Psoas muscle (tissue), 7 donors: ENCODE measurements at regions not wholly inside any gene's neighbourhood (a gene's known extent, or its start where the extent isn't known, plus 50 kb on each side); places are given as distances from the start of the nearest gene placed in this dataset.
A peak's percentile ranks its signal among the peaks of the same experiment; 100 is the strongest.

Experiments used
- ATAC-seq, 4 donors: fragments of 200-7000 bp; cut with Tn5 transposase; one replicate each; pipeline ENCODE4 v1.9.1; 2020; ENCODE audit warnings: moderate library complexity in 3 of 4, mild to moderate bottlenecking in 2 of 4
- DNase-seq, 2 donors: peaks; one replicate each; pipeline ENCODE4 v3.0.0-alpha.2; 2020
- H3K27ac ChIP-seq: fragments of 200-600 bp; one replicate; pipeline ENCODE4 v1.8.0; 2022
- H3K27me3 ChIP-seq, 3 donors: fragments of 200-600 bp in 1 of 3; one replicate each; pipeline versions ENCODE4 v1.6.1 to v1.8.0; 2013 to 2022; ENCODE audit warnings: low read length in 2 of 3, mild to moderate bottlenecking in 2 of 3, moderate library complexity in 1 of 3; ENCODE audit not compliant: insufficient read depth in 3 of 3
- H3K36me3 ChIP-seq, 2 donors: fragments of 200-600 bp in 1 of 2; one replicate each; pipeline versions ENCODE4 v1.6.1 to v1.8.0; 2013 to 2022; ENCODE audit warnings: low read depth in 1 of 2, mild to moderate bottlenecking in 1 of 2, moderate library complexity in 1 of 2; ENCODE audit not compliant: insufficient read depth in 1 of 2
- H3K4me1 ChIP-seq: fragments of 200-600 bp; one replicate; pipeline ENCODE4 v1.8.0; 2022
- H3K4me3 ChIP-seq: fragments of 200-600 bp; one replicate; pipeline ENCODE4 v1.8.0; 2022; ENCODE audit warnings: mild to moderate bottlenecking
- H3K9me3 ChIP-seq: fragments of 200-600 bp; one replicate; pipeline ENCODE4 v1.8.0; 2022
- CTCF ChIP-seq: fragments of 200-600 bp; IDR thresholded peaks from one replicate; pipeline ENCODE4 v1.8.0; 2022; ENCODE audit warnings: antibody characterized with exemption
- WGBS, 3 donors: extraction: QIAGEN DNeasy Blood & Tissue Kit; methylation state at CpG; one replicate each; pipeline versions ENCODE4 v1.1.6 to v1.1.7; 2013; 5-methylcytosine and 5-hydroxymethylcytosine counted together
- intact Hi-C, 2 donors: fragments of 100-400 bp; cut with DNase I; formaldehyde crosslinking; loops; one replicate each; pipeline versions ENCODE4 v1.11.0 to v1.14.2; 2022
- donor health status: healthy with polysubstance abuse.
- donor health status: DM: no; HTN: no; CAD: no; lungs with moderate emphysema.
- donor health status: Bipolar disorder and iron deficiency.
- donor health status: healthy.
- donor health status: DM: yes; HTN: yes; CAD: no.
- donor health status: DM: no; HTN: no; CAD: no.
- donor health status: DM: yes; HTN: yes; CAD: no.

GRCh38 chr1:25048728-25049127, 118.7 kb upstream of the RUNX3 start:
- Histone ChIP-seq H3K4me1 (peaks cover 11% of the 10 kb centered on the region), H3K27ac (no peak overlapping the region), H3K36me3 (no peaks in the 10 kb centered on the region), H3K27me3 (no peaks in the 10 kb centered on the region), H3K9me3 (no peaks in the 10 kb centered on the region), H3K4me3 (no peak overlapping the region)
- intact Hi-C loops = no loop called here
- ATAC-seq (peak in 1 of 4 donors; percentile 35), DNase-seq (no peak)
- no peak for TF ChIP-seq CTCF
- WGBS, 3 donors = 58 to 70% (median 69%) methylated on average over 6 of the region's 6 CpGs

GRCh38 chr1:25047506-25048240, 117.6 kb upstream of the RUNX3 start:
- Histone ChIP-seq H3K9me3 (no peaks in the 10 kb centered on the region), H3K27me3 (no peaks in the 10 kb centered on the region), H3K27ac (no peak overlapping the region), H3K4me1 (peaks cover 11% of the 10 kb centered on the region), H3K36me3 (no peaks in the 10 kb centered on the region), H3K4me3 (no peak overlapping the region)
- DNase-seq = peak in 1 of 2 donors; percentile 28
- TF ChIP-seq CTCF = no peak
- intact Hi-C loops = no loop called here
- 82 to 87% (median 87%) methylated on average over 11 of the region's 11 CpGs for WGBS, 3 donors
- no peak for ATAC-seq

- H3K4me3 ChIP-seq = no peak overlapping the region
- no peak overlapping the region for H3K27ac ChIP-seq
- WGBS, 3 donors = 68 to 79% (median 69%) methylated on average over 8 of the region's 8 CpGs
- H3K4me1 ChIP-seq = peaks cover 11% of the 10 kb centered on the region
- intact Hi-C loops = no loop called here
- H3K9me3 ChIP-seq = no peaks in the 10 kb centered on the region
- H3K36me3 ChIP-seq = no peaks in the 10 kb centered on the region
- DNase-seq = no peak
- no peaks in the 10 kb centered on the region for H3K27me3 ChIP-seq
- no peak for ATAC-seq
- no peak for TF ChIP-seq CTCF
Observed at GRCh38 chr1:25046194-25046532, 116.1 kb upstream of the RUNX3 start.

GRCh38 chr1:25045480-25046193, 115.6 kb upstream of the RUNX3 start:
- Histone ChIP-seq H3K27me3 (no peaks in the 10 kb centered on the region), H3K4me3 (no peak overlapping the region), H3K4me1 (peaks cover 11% of the 10 kb centered on the region), H3K27ac (no peak overlapping the region), H3K36me3 (no peaks in the 10 kb centered on the region), H3K9me3 (no peaks in the 10 kb centered on the region)
- intact Hi-C loops = no loop called here
- DNase-seq (peak in 1 of 2 donors; percentile 26), ATAC-seq (no peak)
- 77 to 81% (median 81%) methylated on average over 10 of the region's 10 CpGs for WGBS, 3 donors
- TF ChIP-seq CTCF = no peak
